ENCODE measurements at regions not wholly inside any gene's neighbourhood (a gene's known extent, or its start where the extent isn't known, plus 50 kb on each side); places are given as distances from the start of the nearest gene placed in this dataset.
"Not testable (repeated sequence)": the region's sequence is repeated elsewhere in the genome, so short reads cannot be mapped to it uniquely, and the experiment has no call there.

GRCh38 chr2:90052113-90052631 lies 1360.7 kb downstream of the RPIA start:
- not testable (repeated sequence) for TF ChIP-seq EZH2 (IDR thresholded peaks at IDR 0.05; ENCODE audit: low read depth); CTCF (conservative IDR thresholded peaks at IDR 0.05)
